ENCODE measurements at regions not wholly inside any gene's neighbourhood (a gene's known extent, or its start where the extent isn't known, plus 50 kb on each side); places are given as distances from the start of the nearest gene placed in this dataset.
"Not testable (repeated sequence)": the region's sequence is repeated elsewhere in the genome, so short reads cannot be mapped to it uniquely, and the experiment has no call there.

GRCh38 chr5:101012880-101013279 lies 109.8 kb upstream of the ST8SIA4 start:
- Histone ChIP-seq H3K36me3 (ENCODE audit: insufficient read depth, low read length, poor library complexity, severe bottlenecking) (no peaks in the 10 kb centered on the region), H3K27me3 (replicated peaks; ENCODE audit: insufficient read depth, low read depth, low read length, poor library complexity) (no peaks in the 10 kb centered on the region), H3K4me1 (ENCODE audit: insufficient read depth, low read length, poor library complexity, severe bottlenecking) (no peaks in the 10 kb centered on the region), H3K27ac (ENCODE audit: low read depth, low read length, poor library complexity, severe bottlenecking) (no peak overlapping the region), H3K4me3 (ENCODE audit: low read depth, low read length, poor library complexity, severe bottlenecking) (no peak overlapping the region), H3K9me3 (ENCODE audit: low read depth, low read length, poor library complexity, severe bottlenecking) (peaks cover 4% of the 10 kb centered on the region)
- TF ChIP-seq EZH2 (IDR thresholded peaks at IDR 0.05; ENCODE audit: borderline replicate concordance, low read depth, low read length, poor library complexity, severe bottlenecking): no peak
- TF ChIP-seq, protein P1, sequence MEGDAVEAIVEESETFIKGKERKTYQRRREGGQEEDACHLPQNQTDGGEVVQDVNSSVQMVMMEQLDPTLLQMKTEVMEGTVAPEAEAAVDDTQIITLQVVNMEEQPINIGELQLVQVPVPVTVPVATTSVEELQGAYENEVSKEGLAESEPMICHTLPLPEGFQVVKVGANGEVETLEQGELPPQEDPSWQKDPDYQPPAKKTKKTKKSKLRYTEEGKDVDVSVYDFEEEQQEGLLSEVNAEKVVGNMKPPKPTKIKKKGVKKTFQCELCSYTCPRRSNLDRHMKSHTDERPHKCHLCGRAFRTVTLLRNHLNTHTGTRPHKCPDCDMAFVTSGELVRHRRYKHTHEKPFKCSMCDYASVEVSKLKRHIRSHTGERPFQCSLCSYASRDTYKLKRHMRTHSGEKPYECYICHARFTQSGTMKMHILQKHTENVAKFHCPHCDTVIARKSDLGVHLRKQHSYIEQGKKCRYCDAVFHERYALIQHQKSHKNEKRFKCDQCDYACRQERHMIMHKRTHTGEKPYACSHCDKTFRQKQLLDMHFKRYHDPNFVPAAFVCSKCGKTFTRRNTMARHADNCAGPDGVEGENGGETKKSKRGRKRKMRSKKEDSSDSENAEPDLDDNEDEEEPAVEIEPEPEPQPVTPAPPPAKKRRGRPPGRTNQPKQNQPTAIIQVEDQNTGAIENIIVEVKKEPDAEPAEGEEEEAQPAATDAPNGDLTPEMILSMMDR (conservative IDR thresholded peaks at IDR 0.05; ENCODE audit: low read depth, low read length): no peak
- POLR2A ChIA-PET (ENCODE audit: low non-redundant PET): no interaction called here
- CTCF ChIA-PET: no interaction called here
- intact Hi-C loops (cut with micrococcal nuclease; ENCODE audit: unreplicated experiment): no loop called here
- DNase-seq (ENCODE audit: low spot score): no peak
- BruUV-seq (replicated peaks): no TSS peak

- no peak for TF ChIP-seq EZH2 (IDR thresholded peaks at IDR 0.05; ENCODE audit: borderline replicate concordance, low read depth, low read length, poor library complexity, severe bottlenecking)
- TF ChIP-seq, protein P1 (conservative IDR thresholded peaks at IDR 0.05; ENCODE audit: low read depth, low read length): no peak
- no peak for DNase-seq (ENCODE audit: low spot score)
- Histone ChIP-seq H3K4me3 (ENCODE audit: low read depth, low read length, poor library complexity, severe bottlenecking) (no peak overlapping the region), H3K9me3 (ENCODE audit: low read depth, low read length, poor library complexity, severe bottlenecking) (no peaks in the 10 kb centered on the region), H3K27ac (ENCODE audit: low read depth, low read length, poor library complexity, severe bottlenecking) (no peak overlapping the region), H3K4me1 (ENCODE audit: insufficient read depth, low read length, poor library complexity, severe bottlenecking) (no peaks in the 10 kb centered on the region), H3K36me3 (ENCODE audit: insufficient read depth, low read length, poor library complexity, severe bottlenecking) (no peaks in the 10 kb centered on the region), H3K27me3 (replicated peaks; ENCODE audit: insufficient read depth, low read depth, low read length, poor library complexity) (no peaks in the 10 kb centered on the region)
- CTCF ChIA-PET: interaction anchor here (0.6 kb wide), 1 partner anchor 19 kb away, joined by 3 read pairs; no protein-coding TSS in a partner anchor
- POLR2A ChIA-PET (ENCODE audit: low non-redundant PET): no interaction called here
- intact Hi-C loops (cut with micrococcal nuclease; ENCODE audit: unreplicated experiment): no loop called here
- no TSS peak for BruUV-seq (replicated peaks)
Measured at GRCh38 chr5:101009758-101010519, 106.9 kb upstream of the ST8SIA4 start.

DNA sequence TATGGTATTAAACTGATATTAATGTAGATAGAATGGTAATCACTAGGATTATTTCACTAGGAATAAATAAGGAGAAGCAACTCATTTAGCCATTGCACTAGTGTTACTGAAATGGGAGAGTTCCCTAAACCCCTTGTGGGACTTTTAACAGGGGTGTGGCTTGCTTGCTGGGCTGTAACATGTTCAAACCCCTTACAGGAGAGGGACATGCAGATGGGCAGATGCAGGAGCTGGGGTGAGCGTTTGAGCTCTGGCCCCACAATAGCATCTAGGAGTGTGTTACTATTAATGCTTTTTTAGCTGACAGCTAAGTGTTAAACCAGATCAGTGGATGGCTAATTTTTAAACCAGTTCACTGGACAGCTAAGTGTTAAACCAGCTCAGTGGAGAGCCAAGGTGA lies 89.3 kb upstream of the ST8SIA4 start:
- CTCF ChIA-PET: no interaction called here
- BruUV-seq (replicated peaks): no TSS peak
- intact Hi-C loops (cut with micrococcal nuclease; ENCODE audit: unreplicated experiment): no loop called here

GRCh38 chr5:100983601-100984000 lies 80.5 kb upstream of the ST8SIA4 start:
- H3K9me3 ChIP-seq (ENCODE audit: low read depth, low read length, poor library complexity, severe bottlenecking); H3K27me3 ChIP-seq (replicated peaks; ENCODE audit: insufficient read depth, low read depth, low read length, poor library complexity); POLR2A ChIA-PET (ENCODE audit: low non-redundant PET); H3K36me3 ChIP-seq (ENCODE audit: insufficient read depth, low read length, poor library complexity, severe bottlenecking); DNase-seq (ENCODE audit: low spot score); H3K4me1 ChIP-seq (ENCODE audit: insufficient read depth, low read length, poor library complexity, severe bottlenecking); intact Hi-C loops (cut with micrococcal nuclease; ENCODE audit: unreplicated experiment); H3K27ac ChIP-seq (ENCODE audit: low read depth, low read length, poor library complexity, severe bottlenecking); CTCF ChIA-PET; BruUV-seq (replicated peaks); H3K4me3 ChIP-seq (ENCODE audit: low read depth, low read length, poor library complexity, severe bottlenecking): not testable (repeated sequence)

More for the DNA sequence above, 89.3 kb upstream of the ST8SIA4 start:
- no peak for DNase-seq (ENCODE audit: low spot score)
- H3K36me3 ChIP-seq (ENCODE audit: insufficient read depth, low read length, poor library complexity, severe bottlenecking): no peaks in the 10 kb centered on the region
- TF ChIP-seq, protein P1 (conservative IDR thresholded peaks at IDR 0.05; ENCODE audit: low read depth, low read length): no peak
- no peak for TF ChIP-seq EZH2 (IDR thresholded peaks at IDR 0.05; ENCODE audit: borderline replicate concordance, low read depth, low read length, poor library complexity, severe bottlenecking)
- POLR2A ChIA-PET (ENCODE audit: low non-redundant PET): no interaction called here
- H3K27ac ChIP-seq (ENCODE audit: low read depth, low read length, poor library complexity, severe bottlenecking): no peak overlapping the region
- no peaks in the 10 kb centered on the region for H3K27me3 ChIP-seq (replicated peaks; ENCODE audit: insufficient read depth, low read depth, low read length, poor library complexity)
- H3K4me3 ChIP-seq (ENCODE audit: low read depth, low read length, poor library complexity, severe bottlenecking): no peak overlapping the region
- no peaks in the 10 kb centered on the region for H3K4me1 ChIP-seq (ENCODE audit: insufficient read depth, low read length, poor library complexity, severe bottlenecking)
- H3K9me3 ChIP-seq (ENCODE audit: low read depth, low read length, poor library complexity, severe bottlenecking): no peaks in the 10 kb centered on the region

Data from A673 (cell line).